Gastroesophageal sphincter (tissue), 3 donors: ENCODE measurements at regions not wholly inside any gene's neighbourhood (a gene's known extent, or its start where the extent isn't known, plus 50 kb on each side); places are given as distances from the start of the nearest gene placed in this dataset.

Experiments used
- POLR2A ChIP-seq, 2 donors: fragments of 450-650 bp; IDR thresholded peaks; one replicate each; pipeline ENCODE4 v1.6.1; 2017; ENCODE audit warnings: antibody characterized with exemption in 2 of 2, mild to moderate bottlenecking in 2 of 2, moderate library complexity in 1 of 2
- TF ChIP-seq, protein P1 (sequence below), 4 experiments: fragments of 200-600 bp in 2 of 4; fragments of 450-650 bp in 2 of 4; sonication (generic) in 1 of 4; IDR thresholded peaks; one replicate each; pipeline ENCODE4 v1.5.1; 2017 to 2019; ENCODE audit warnings: antibody characterized with exemption in 4 of 4, mild to moderate bottlenecking in 2 of 4, moderate library complexity in 2 of 4

DNA sequence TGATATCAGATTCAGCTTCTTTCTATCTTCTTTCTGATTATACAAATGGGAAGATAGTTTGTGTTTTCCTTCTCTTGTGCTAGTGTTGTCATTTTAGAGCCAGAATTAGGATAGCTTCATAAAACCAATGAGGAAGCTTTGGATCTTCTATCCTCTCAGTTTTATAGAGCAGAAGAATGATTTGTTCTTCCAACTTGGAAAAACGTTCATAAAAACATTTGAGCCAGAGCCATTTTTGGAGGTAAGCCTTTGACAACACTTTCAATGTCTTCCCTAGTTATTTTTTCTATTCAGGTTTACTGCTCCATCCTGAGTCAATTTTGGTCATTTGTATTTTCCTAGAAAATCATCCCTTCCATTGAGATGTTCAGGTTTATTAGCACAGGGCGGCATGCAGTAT, 91.2 kb upstream of the MYOCD start:
- TF ChIP-seq, protein P1, sequence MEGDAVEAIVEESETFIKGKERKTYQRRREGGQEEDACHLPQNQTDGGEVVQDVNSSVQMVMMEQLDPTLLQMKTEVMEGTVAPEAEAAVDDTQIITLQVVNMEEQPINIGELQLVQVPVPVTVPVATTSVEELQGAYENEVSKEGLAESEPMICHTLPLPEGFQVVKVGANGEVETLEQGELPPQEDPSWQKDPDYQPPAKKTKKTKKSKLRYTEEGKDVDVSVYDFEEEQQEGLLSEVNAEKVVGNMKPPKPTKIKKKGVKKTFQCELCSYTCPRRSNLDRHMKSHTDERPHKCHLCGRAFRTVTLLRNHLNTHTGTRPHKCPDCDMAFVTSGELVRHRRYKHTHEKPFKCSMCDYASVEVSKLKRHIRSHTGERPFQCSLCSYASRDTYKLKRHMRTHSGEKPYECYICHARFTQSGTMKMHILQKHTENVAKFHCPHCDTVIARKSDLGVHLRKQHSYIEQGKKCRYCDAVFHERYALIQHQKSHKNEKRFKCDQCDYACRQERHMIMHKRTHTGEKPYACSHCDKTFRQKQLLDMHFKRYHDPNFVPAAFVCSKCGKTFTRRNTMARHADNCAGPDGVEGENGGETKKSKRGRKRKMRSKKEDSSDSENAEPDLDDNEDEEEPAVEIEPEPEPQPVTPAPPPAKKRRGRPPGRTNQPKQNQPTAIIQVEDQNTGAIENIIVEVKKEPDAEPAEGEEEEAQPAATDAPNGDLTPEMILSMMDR (IDR thresholded peaks at IDR 0.05): no peak
- TF ChIP-seq POLR2A (IDR thresholded peaks at IDR 0.05): no peak
